ENCODE measurements at regions not wholly inside any gene's neighbourhood (a gene's known extent, or its start where the extent isn't known, plus 50 kb on each side); places are given as distances from the start of the nearest gene placed in this dataset.

- no peak for DNase-seq
Observed at GRCh38 chr6:104173668-104174067, 686.1 kb downstream of the HACE1 start.

GRCh38 chr6:104170401-104170800 is 689.3 kb downstream of the HACE1 start:
- no peak for DNase-seq

GRCh38 chr6:104166055-104166668 is 693.6 kb downstream of the HACE1 start:
- no peak for DNase-seq

GRCh38 chr6:104162036-104162669 is 697.6 kb downstream of the HACE1 start:
- DNase-seq = no peak

GRCh38 chr6:104159045-104159618 is 700.6 kb downstream of the HACE1 start:
- no peak for DNase-seq

- DNase-seq = no peak
Observed at GRCh38 chr6:104143757-104144156, 716.0 kb downstream of the HACE1 start.

GRCh38 chr6:104134876-104135275 is 724.8 kb downstream of the HACE1 start:
- DNase-seq = no peak

GRCh38 chr6:104130343-104130742 is 729.4 kb downstream of the HACE1 start:
- DNase-seq = no peak

- no peak for DNase-seq
Observed at GRCh38 chr6:104126315-104127005, 733.3 kb downstream of the HACE1 start.

GRCh38 chr6:104123227-104123626 is 736.5 kb downstream of the HACE1 start:
- DNase-seq = no peak

- no peak for DNase-seq
Observed at GRCh38 chr6:104118274-104118673, 741.4 kb downstream of the HACE1 start.

GRCh38 chr6:104109806-104110205 is 749.9 kb downstream of the HACE1 start:
- DNase-seq = no peak

- DNase-seq = no peak
Observed at GRCh38 chr6:104108634-104109033, 751.1 kb downstream of the HACE1 start.

- DNase-seq = no peak
Observed at GRCh38 chr6:104095661-104096416, 763.9 kb downstream of the HACE1 start.

GRCh38 chr6:104087765-104088164 is 772.0 kb downstream of the HACE1 start:
- no peak for DNase-seq

- DNase-seq = no peak
Observed at GRCh38 chr6:104068281-104068680, 791.4 kb downstream of the HACE1 start.

- no peak for DNase-seq
Observed at GRCh38 chr6:104064876-104065275, 794.8 kb downstream of the HACE1 start.

GRCh38 chr6:104050455-104050854 is 809.3 kb downstream of the HACE1 start:
- no peak for DNase-seq

- DNase-seq = no peak
Observed at GRCh38 chr6:104046426-104046825, 813.3 kb downstream of the HACE1 start.

GRCh38 chr6:104031346-104031745 is 828.4 kb downstream of the HACE1 start:
- DNase-seq = no peak

- no peak for DNase-seq
Observed at GRCh38 chr6:104022126-104022525, 837.6 kb downstream of the HACE1 start.

GRCh38 chr6:104019075-104019753 is 840.5 kb downstream of the HACE1 start:
- no peak for DNase-seq

Data from activated CD4-positive, CD25-positive, alpha-beta regulatory T cell (primary cell).